Loucy (cell line): ENCODE measurements at regions not wholly inside any gene's neighbourhood (a gene's known extent, or its start where the extent isn't known, plus 50 kb on each side); places are given as distances from the start of the nearest gene placed in this dataset.

Source experiments
- CTCF ChIP-seq: fragments of 200-600 bp; sonication (generic); conservative IDR thresholded peaks from 2 replicates; pipeline ENCODE4 v1.5.1; 2014; ENCODE audit warnings: mild to moderate bottlenecking, antibody characterized with exemption, low read length
- EZH2phosphoT487 ChIP-seq: fragments of 200-600 bp; IDR thresholded peaks from 2 replicates; pipeline ENCODE4 v1.6.1; 2018; ENCODE audit warnings: antibody characterized with exemption, mild to moderate bottlenecking, moderate library complexity, borderline replicate concordance

DNA sequence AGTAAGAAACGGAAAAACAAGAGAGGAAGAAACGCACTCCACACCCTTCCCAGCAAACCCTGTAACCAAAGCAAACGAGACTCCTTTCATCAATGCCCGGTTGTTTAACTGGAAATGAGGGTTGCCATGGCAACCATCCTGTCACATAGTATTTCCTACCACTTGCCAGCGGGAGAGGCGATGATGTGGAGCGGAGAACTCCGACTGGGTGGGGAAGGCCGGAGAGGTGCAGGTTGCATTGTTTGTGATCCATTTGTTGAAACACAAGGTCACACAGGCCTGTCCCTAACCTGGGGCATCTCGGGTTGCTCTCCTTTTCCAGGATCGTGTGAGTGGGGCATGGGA is 609.9 kb downstream of the BUD13 start:
- TF ChIP-seq CTCF: no peak
- no peak for TF ChIP-seq EZH2phosphoT487
